Gastrocnemius medialis (tissue), 4 donors: ENCODE measurements at regions not wholly inside any gene's neighbourhood (a gene's known extent, or its start where the extent isn't known, plus 50 kb on each side); places are given as distances from the start of the nearest gene placed in this dataset.

Source experiments
- ATAC-seq, 2 donors: fragments of 150-250 bp; one replicate each; pipeline ENCODE4 v1.9.1; 2016
- DNase-seq, 2 donors: peaks; one replicate each; pipeline ENCODE4 v3.0.0-alpha.2; 2019
- H3K27ac ChIP-seq, 4 donors: fragments of 200-600 bp; sonication (generic); 1 replicate in 1 of 4; 2 replicates in 3 of 4; pipeline ENCODE4 v1.5.1; 2016 to 2018; ENCODE audit warnings: mild to moderate bottlenecking in 2 of 4, moderate library complexity in 1 of 4
- H3K27me3 ChIP-seq, 3 donors: fragments of 200-600 bp; sonication (generic) in 2 of 3; 1 replicate in 1 of 3; 2 replicates in 2 of 3; pipeline versions ENCODE4 v1.5.1 to v1.6.0; 2016 to 2019; ENCODE audit warnings: mild to moderate bottlenecking in 1 of 3, moderate library complexity in 1 of 3
- H3K36me3 ChIP-seq, 2 donors: fragments of 200-600 bp; sonication (generic) in 1 of 2; one replicate each; pipeline ENCODE4 v1.5.1; 2017 to 2018
- H3K4me1 ChIP-seq, 2 donors: fragments of 200-600 bp; sonication (generic) in 1 of 2; one replicate each; pipeline ENCODE4 v1.5.1; 2016 to 2017; ENCODE audit warnings: mild to moderate bottlenecking in 2 of 2
- H3K4me3 ChIP-seq, 4 donors: fragments of 200-600 bp; sonication (generic) in 3 of 4; 1 replicate in 1 of 4; 2 replicates in 3 of 4; pipeline ENCODE4 v1.5.1; 2016 to 2019; ENCODE audit warnings: mild to moderate bottlenecking in 2 of 4
- H3K9me3 ChIP-seq, 3 donors: fragments of 200-600 bp; sonication (generic) in 2 of 3; 1 replicate in 1 of 3; 2 replicates in 2 of 3; pipeline ENCODE4 v1.5.1; 2016 to 2019
- POLR2A ChIP-seq, 2 donors: fragments of 450-650 bp; IDR thresholded peaks; one replicate each; pipeline ENCODE4 v1.6.1; 2017; ENCODE audit warnings: antibody characterized with exemption in 2 of 2, mild to moderate bottlenecking in 2 of 2, moderate library complexity in 2 of 2
- in situ Hi-C, 4 donors: fragments of 200-750 bp; cut with MboI; loops; one replicate each; pipeline versions ENCODE4 v1.15.0 to v1.8.0; 2017; ENCODE audit warnings: low sequenced_read_pairs in 4 of 4
- intact Hi-C: fragments of 100-400 bp; cut with DNase I; formaldehyde crosslinking; loops from one replicate; pipeline ENCODE4 v1.15.1; 2023; ENCODE audit warnings: low total_unique reads
- TF ChIP-seq, protein P1 (sequence below), 5 experiments: fragments of 450-650 bp in 3 of 5; fragments of 200-600 bp in 2 of 5; sonication (generic) in 2 of 5; IDR thresholded peaks in 4 of 5; conservative IDR thresholded peaks in 1 of 5; 1 replicate in 4 of 5; 2 replicates in 1 of 5; pipeline ENCODE4 v1.5.1; 2016 to 2019; ENCODE audit warnings: antibody characterized with exemption in 5 of 5, mild to moderate bottlenecking in 3 of 5, moderate library complexity in 3 of 5

- Histone ChIP-seq H3K27ac (no peak overlapping the region), H3K9me3 (no peaks in the 10 kb centered on the region), H3K4me1 (no peaks in the 10 kb centered on the region), H3K4me3 (no peak overlapping the region), H3K27me3 (no peaks in the 10 kb centered on the region), H3K36me3 (no peaks in the 10 kb centered on the region)
- TF ChIP-seq POLR2A (IDR thresholded peaks at IDR 0.05) = no peak
- TF ChIP-seq, protein P1, sequence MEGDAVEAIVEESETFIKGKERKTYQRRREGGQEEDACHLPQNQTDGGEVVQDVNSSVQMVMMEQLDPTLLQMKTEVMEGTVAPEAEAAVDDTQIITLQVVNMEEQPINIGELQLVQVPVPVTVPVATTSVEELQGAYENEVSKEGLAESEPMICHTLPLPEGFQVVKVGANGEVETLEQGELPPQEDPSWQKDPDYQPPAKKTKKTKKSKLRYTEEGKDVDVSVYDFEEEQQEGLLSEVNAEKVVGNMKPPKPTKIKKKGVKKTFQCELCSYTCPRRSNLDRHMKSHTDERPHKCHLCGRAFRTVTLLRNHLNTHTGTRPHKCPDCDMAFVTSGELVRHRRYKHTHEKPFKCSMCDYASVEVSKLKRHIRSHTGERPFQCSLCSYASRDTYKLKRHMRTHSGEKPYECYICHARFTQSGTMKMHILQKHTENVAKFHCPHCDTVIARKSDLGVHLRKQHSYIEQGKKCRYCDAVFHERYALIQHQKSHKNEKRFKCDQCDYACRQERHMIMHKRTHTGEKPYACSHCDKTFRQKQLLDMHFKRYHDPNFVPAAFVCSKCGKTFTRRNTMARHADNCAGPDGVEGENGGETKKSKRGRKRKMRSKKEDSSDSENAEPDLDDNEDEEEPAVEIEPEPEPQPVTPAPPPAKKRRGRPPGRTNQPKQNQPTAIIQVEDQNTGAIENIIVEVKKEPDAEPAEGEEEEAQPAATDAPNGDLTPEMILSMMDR (IDR thresholded peaks at IDR 0.05 in 4 of 5, conservative IDR thresholded peaks at IDR 0.05 in 1 of 5) = no peak
- DNase-seq (no peak), ATAC-seq (no peak)
- intact Hi-C loops = no loop called here
- in situ Hi-C loops = no loop called here
These were observed 84.7 kb downstream of the SEM1 start for GRCh38 chr7:96624954-96625353.

- no peak for DNase-seq
- no peaks in the 10 kb centered on the region for H3K4me1 ChIP-seq
- intact Hi-C loops (no loop called here), in situ Hi-C loops (no loop called here)
- H3K27ac ChIP-seq = no peak overlapping the region
- no peaks in the 10 kb centered on the region for H3K9me3 ChIP-seq
- TF ChIP-seq, protein P1 (IDR thresholded peaks at IDR 0.05 in 4 of 5, conservative IDR thresholded peaks at IDR 0.05 in 1 of 5) = no peak
- TF ChIP-seq POLR2A (IDR thresholded peaks at IDR 0.05) = no peak
- ATAC-seq = no peak
- H3K36me3 ChIP-seq = no peaks in the 10 kb centered on the region
- H3K4me3 ChIP-seq = no peak overlapping the region
- no peaks in the 10 kb centered on the region for H3K27me3 ChIP-seq
These were observed 87.7 kb downstream of the SEM1 start for GRCh38 chr7:96621932-96622331.

- no peaks in the 10 kb centered on the region for H3K9me3 ChIP-seq
- intact Hi-C loops (no loop called here), in situ Hi-C loops (no loop called here)
- no peaks in the 10 kb centered on the region for H3K36me3 ChIP-seq
- H3K27me3 ChIP-seq = no peaks in the 10 kb centered on the region
- DNase-seq (no peak), ATAC-seq (no peak)
- no peaks in the 10 kb centered on the region for H3K4me1 ChIP-seq
- no peak overlapping the region for H3K4me3 ChIP-seq
- no peak for TF ChIP-seq POLR2A (IDR thresholded peaks at IDR 0.05)
- TF ChIP-seq, protein P1 (IDR thresholded peaks at IDR 0.05 in 4 of 5, conservative IDR thresholded peaks at IDR 0.05 in 1 of 5) = no peak
- H3K27ac ChIP-seq = no peak overlapping the region
These were observed 95.3 kb downstream of the SEM1 start for GRCh38 chr7:96614154-96614867.

DNA sequence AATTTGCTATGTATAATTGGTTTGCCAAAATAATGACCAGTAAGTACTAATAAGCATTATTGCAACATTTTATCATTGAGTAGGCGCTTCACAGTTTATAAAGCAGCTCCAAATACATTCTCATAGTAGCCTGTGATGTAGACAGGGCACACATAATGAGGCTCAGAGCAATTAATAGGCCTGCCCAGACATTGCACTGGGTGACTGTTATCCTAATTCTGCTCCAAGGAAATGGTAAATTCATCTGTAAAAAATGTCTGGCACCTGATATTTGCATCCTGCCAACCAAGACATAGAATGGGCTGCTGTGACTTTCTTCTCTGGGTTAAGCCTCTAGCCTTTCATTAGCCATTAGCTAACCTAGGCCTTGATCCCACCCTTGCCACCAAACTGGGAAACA is 97.6 kb downstream of the SEM1 start:
- H3K4me1 ChIP-seq = no peaks in the 10 kb centered on the region
- intact Hi-C loops (no loop called here), in situ Hi-C loops (no loop called here)
- H3K4me3 ChIP-seq = no peak overlapping the region
- H3K36me3 ChIP-seq = no peaks in the 10 kb centered on the region
- no peaks in the 10 kb centered on the region for H3K9me3 ChIP-seq
- no peak for DNase-seq
- ATAC-seq = no peak
- TF ChIP-seq, protein P1 (IDR thresholded peaks at IDR 0.05 in 4 of 5, conservative IDR thresholded peaks at IDR 0.05 in 1 of 5) = no peak
- TF ChIP-seq POLR2A (IDR thresholded peaks at IDR 0.05) = no peak
- H3K27ac ChIP-seq = no peak overlapping the region
- no peaks in the 10 kb centered on the region for H3K27me3 ChIP-seq
